ENCODE measurements at regions not wholly inside any gene's neighbourhood (a gene's known extent, or its start where the extent isn't known, plus 50 kb on each side); places are given as distances from the start of the nearest gene placed in this dataset.

DNA sequence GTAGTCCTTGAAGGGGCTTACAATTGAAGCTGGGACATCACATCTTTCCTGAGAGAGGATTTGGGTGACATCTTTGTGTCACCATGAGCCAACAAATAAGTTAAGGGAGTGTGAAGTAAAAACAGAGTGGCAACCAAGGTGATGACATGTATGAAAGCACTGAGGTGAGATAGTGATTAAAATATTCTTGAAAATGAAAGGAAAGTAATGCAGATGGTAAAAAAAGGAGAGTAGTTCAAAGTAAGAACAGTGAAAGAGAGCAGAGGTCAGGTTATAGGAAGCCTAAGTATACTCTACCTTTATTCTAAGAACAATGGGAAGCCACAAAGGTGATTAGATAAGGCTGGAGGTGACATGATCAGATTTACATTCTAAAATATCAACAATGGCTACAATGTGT is 486.1 kb downstream of the DIPK2A start:
- Mint-ChIP-seq H3K27ac (ENCODE audit: unreplicated experiment) (no peak overlapping the region), H3K36me3 (ENCODE audit: insufficient read depth, unreplicated experiment) (no peaks in the 10 kb centered on the region), H3K9me3 (ENCODE audit: low read depth, unreplicated experiment) (no peaks in the 10 kb centered on the region), H3K4me1 (ENCODE audit: low read depth, unreplicated experiment) (no peaks in the 10 kb centered on the region), H3K4me3 (ENCODE audit: low read depth, unreplicated experiment) (no peak overlapping the region), H3K27me3 (ENCODE audit: unreplicated experiment) (no peaks in the 10 kb centered on the region)
- CTCF ChIA-PET: no interaction called here
- BruUV-seq (replicated peaks): no TSS peak
- intact Hi-C loops (cut with micrococcal nuclease; ENCODE audit: unreplicated experiment): no loop called here
- TF ChIP-seq, protein P1, sequence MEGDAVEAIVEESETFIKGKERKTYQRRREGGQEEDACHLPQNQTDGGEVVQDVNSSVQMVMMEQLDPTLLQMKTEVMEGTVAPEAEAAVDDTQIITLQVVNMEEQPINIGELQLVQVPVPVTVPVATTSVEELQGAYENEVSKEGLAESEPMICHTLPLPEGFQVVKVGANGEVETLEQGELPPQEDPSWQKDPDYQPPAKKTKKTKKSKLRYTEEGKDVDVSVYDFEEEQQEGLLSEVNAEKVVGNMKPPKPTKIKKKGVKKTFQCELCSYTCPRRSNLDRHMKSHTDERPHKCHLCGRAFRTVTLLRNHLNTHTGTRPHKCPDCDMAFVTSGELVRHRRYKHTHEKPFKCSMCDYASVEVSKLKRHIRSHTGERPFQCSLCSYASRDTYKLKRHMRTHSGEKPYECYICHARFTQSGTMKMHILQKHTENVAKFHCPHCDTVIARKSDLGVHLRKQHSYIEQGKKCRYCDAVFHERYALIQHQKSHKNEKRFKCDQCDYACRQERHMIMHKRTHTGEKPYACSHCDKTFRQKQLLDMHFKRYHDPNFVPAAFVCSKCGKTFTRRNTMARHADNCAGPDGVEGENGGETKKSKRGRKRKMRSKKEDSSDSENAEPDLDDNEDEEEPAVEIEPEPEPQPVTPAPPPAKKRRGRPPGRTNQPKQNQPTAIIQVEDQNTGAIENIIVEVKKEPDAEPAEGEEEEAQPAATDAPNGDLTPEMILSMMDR (IDR thresholded peaks at IDR 0.05; ENCODE audit: unreplicated experiment): no peak
- no peak for DNase-seq

DNA sequence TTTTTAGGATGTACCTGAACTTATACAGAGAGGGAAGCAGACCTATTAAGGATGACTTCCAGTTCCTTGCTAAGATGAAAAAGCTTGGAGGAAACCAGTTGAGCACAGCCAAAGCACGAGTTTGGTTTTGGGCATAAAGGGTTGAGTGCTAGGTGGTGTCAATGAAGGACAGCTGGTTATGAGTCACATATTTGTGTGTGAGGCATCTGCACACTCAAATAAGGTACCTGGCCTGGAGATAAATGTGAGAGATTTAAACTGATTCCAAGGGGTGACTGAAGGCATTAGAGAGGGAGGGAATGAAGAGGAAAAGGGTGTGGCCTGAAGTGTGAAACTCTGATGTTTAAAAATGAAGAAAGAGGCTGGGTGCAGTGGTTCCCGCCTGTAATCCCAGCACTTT is 486.7 kb downstream of the DIPK2A start:
- no peak overlapping the region for H3K27ac Mint-ChIP-seq (ENCODE audit: unreplicated experiment)
- no TSS peak for BruUV-seq (replicated peaks)
- H3K27me3 Mint-ChIP-seq (ENCODE audit: unreplicated experiment): no peaks in the 10 kb centered on the region
- H3K4me3 Mint-ChIP-seq (ENCODE audit: low read depth, unreplicated experiment): no peak overlapping the region
- no peaks in the 10 kb centered on the region for H3K4me1 Mint-ChIP-seq (ENCODE audit: low read depth, unreplicated experiment)
- intact Hi-C loops (cut with micrococcal nuclease; ENCODE audit: unreplicated experiment): no loop called here
- CTCF ChIA-PET: no interaction called here
- TF ChIP-seq, protein P1 (IDR thresholded peaks at IDR 0.05; ENCODE audit: unreplicated experiment): no peak
- H3K36me3 Mint-ChIP-seq (ENCODE audit: insufficient read depth, unreplicated experiment): no peaks in the 10 kb centered on the region
- H3K9me3 Mint-ChIP-seq (ENCODE audit: low read depth, unreplicated experiment): no peaks in the 10 kb centered on the region
- DNase-seq: no peak

DNA sequence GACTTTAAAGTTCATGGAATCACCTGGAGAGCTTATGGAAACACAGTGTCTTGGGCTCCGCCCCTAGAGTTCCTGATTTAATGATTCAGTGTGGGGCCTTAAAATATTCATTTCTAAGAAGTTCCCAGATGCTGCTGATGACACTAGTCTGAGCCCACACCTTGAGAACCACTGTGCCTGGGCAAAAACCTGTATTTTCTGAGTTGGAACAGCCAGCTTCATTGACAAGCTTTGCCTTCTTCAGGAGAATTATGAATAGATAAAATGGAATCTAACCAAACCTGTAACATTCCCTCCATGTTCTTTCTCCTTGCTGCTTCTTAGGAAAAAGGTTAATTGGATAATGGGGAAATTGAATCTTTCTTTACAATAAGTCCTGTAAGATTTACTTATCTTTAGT is 490.7 kb downstream of the DIPK2A start:
- Mint-ChIP-seq H3K4me1 (ENCODE audit: low read depth, unreplicated experiment) (peaks cover 9% of the 10 kb centered on the region), H3K27me3 (ENCODE audit: unreplicated experiment) (no peaks in the 10 kb centered on the region), H3K4me3 (ENCODE audit: low read depth, unreplicated experiment) (no peak overlapping the region), H3K27ac (ENCODE audit: unreplicated experiment) (no peak overlapping the region), H3K36me3 (ENCODE audit: insufficient read depth, unreplicated experiment) (no peaks in the 10 kb centered on the region), H3K9me3 (ENCODE audit: low read depth, unreplicated experiment) (no peaks in the 10 kb centered on the region)
- CTCF ChIA-PET: no interaction called here
- TF ChIP-seq, protein P1 (IDR thresholded peaks at IDR 0.05; ENCODE audit: unreplicated experiment): no peak
- BruUV-seq (replicated peaks): no TSS peak
- DNase-seq: no peak
- intact Hi-C loops (cut with micrococcal nuclease; ENCODE audit: unreplicated experiment): no loop called here

GRCh38 chr3:144463911-144464310 is 492.3 kb downstream of the DIPK2A start:
- TF ChIP-seq, protein P1 (IDR thresholded peaks at IDR 0.05; ENCODE audit: unreplicated experiment): no peak
- no TSS peak for BruUV-seq (replicated peaks)
- H3K4me3 Mint-ChIP-seq (ENCODE audit: low read depth, unreplicated experiment): no peak overlapping the region
- peaks cover 9% of the 10 kb centered on the region for H3K4me1 Mint-ChIP-seq (ENCODE audit: low read depth, unreplicated experiment)
- intact Hi-C loops (cut with micrococcal nuclease; ENCODE audit: unreplicated experiment): no loop called here
- no peak overlapping the region for H3K27ac Mint-ChIP-seq (ENCODE audit: unreplicated experiment)
- H3K36me3 Mint-ChIP-seq (ENCODE audit: insufficient read depth, unreplicated experiment): no peaks in the 10 kb centered on the region
- no peaks in the 10 kb centered on the region for H3K9me3 Mint-ChIP-seq (ENCODE audit: low read depth, unreplicated experiment)
- no peak for DNase-seq
- CTCF ChIA-PET: no interaction called here
- no peaks in the 10 kb centered on the region for H3K27me3 Mint-ChIP-seq (ENCODE audit: unreplicated experiment)

GRCh38 chr3:144466114-144466513 is 494.5 kb downstream of the DIPK2A start:
- H3K4me3 Mint-ChIP-seq (ENCODE audit: low read depth, unreplicated experiment): no peak overlapping the region
- CTCF ChIA-PET: no interaction called here
- no peaks in the 10 kb centered on the region for H3K36me3 Mint-ChIP-seq (ENCODE audit: insufficient read depth, unreplicated experiment)
- peaks cover 9% of the 10 kb centered on the region for H3K4me1 Mint-ChIP-seq (ENCODE audit: low read depth, unreplicated experiment)
- intact Hi-C loops (cut with micrococcal nuclease; ENCODE audit: unreplicated experiment): no loop called here
- peak; percentile 21 for DNase-seq
- H3K27me3 Mint-ChIP-seq (ENCODE audit: unreplicated experiment): no peaks in the 10 kb centered on the region
- H3K9me3 Mint-ChIP-seq (ENCODE audit: low read depth, unreplicated experiment): no peaks in the 10 kb centered on the region
- BruUV-seq (replicated peaks): no TSS peak
- no peak overlapping the region for H3K27ac Mint-ChIP-seq (ENCODE audit: unreplicated experiment)
- TF ChIP-seq, protein P1 (IDR thresholded peaks at IDR 0.05; ENCODE audit: unreplicated experiment): no peak

Measured in Calu3 (cell line).